HepG2 (cell line): ENCODE measurements at regions not wholly inside any gene's neighbourhood (a gene's known extent, or its start where the extent isn't known, plus 50 kb on each side); places are given as distances from the start of the nearest gene placed in this dataset.

ENCODE experiments used
- FOXA1 ChIP-seq, 2 experiments: fragments of 450-650 bp in 1 of 2; sonication (generic) in 1 of 2; formaldehyde crosslinking in 1 of 2; IDR thresholded peaks; 2 replicates each; pipeline versions ENCODE4 v1.4.0 to v1.6.1; 2016 to 2020; ENCODE audit warnings: missing genetic modification reagents in 1 of 2
- IRF2 ChIP-seq: IDR thresholded peaks from 2 replicates; pipeline ENCODE4 v1.6.1; 2018; ENCODE audit warnings: missing genetic modification reagents, missing compliant biosample characterization
- ISX ChIP-seq: sonication (generic); formaldehyde crosslinking; conservative IDR thresholded peaks from 2 replicates; pipeline ENCODE4 v1.5.0; 2020; ENCODE audit warnings: missing genetic modification reagents
- MED8 ChIP-seq: sonication (generic); formaldehyde crosslinking; IDR thresholded peaks from 2 replicates; pipeline ENCODE4 v1.8.1; 2023; ENCODE audit warnings: mild to moderate bottlenecking, missing genetic modification reagents; ENCODE audit not compliant: insufficient replicate concordance
- REL ChIP-seq: sonication (generic); formaldehyde crosslinking; conservative IDR thresholded peaks from 2 replicates; pipeline ENCODE4 v1.8.0; 2022; ENCODE audit warnings: mild to moderate bottlenecking, missing genetic modification reagents, moderate library complexity
- RELA ChIP-seq: sonication (generic); formaldehyde crosslinking; IDR thresholded peaks from 2 replicates; pipeline ENCODE4 v1.4.0; 2020; ENCODE audit warnings: missing genetic modification reagents
- STAG1 ChIP-seq: sonication (generic); formaldehyde crosslinking; IDR thresholded peaks from 2 replicates; pipeline ENCODE4 v1.4.0; 2020; ENCODE audit warnings: missing genetic modification reagents
- XRCC5 ChIP-seq: fragments of 200-400 bp; formaldehyde crosslinking; optimal IDR thresholded peaks from 2 replicates; pipeline ENCODE3; 2017; ENCODE audit warnings: mild to moderate bottlenecking, low read length
- ZNF337 ChIP-seq: sonication (generic); formaldehyde crosslinking; IDR thresholded peaks from 2 replicates; pipeline ENCODE4 v1.5.1; 2020; ENCODE audit warnings: missing genetic modification reagents, low read depth, mild to moderate bottlenecking, borderline replicate concordance
- TF ChIP-seq, protein P1 (sequence below): sonication (generic); formaldehyde crosslinking; IDR thresholded peaks from 2 replicates; pipeline ENCODE4 v1.5.0; 2020; ENCODE audit warnings: mild to moderate bottlenecking, missing genetic modification reagents, borderline replicate concordance
- TF ChIP-seq, protein P2 (sequence below): sonication (generic); formaldehyde crosslinking; IDR thresholded peaks from 2 replicates; pipeline ENCODE4 v1.4.0; 2020; ENCODE audit warnings: missing genetic modification reagents
- TF ChIP-seq, protein P3 (sequence below): sonication (generic); formaldehyde crosslinking; IDR thresholded peaks from 2 replicates; pipeline ENCODE4 v1.4.0; 2020; ENCODE audit warnings: missing genetic modification reagents

DNA sequence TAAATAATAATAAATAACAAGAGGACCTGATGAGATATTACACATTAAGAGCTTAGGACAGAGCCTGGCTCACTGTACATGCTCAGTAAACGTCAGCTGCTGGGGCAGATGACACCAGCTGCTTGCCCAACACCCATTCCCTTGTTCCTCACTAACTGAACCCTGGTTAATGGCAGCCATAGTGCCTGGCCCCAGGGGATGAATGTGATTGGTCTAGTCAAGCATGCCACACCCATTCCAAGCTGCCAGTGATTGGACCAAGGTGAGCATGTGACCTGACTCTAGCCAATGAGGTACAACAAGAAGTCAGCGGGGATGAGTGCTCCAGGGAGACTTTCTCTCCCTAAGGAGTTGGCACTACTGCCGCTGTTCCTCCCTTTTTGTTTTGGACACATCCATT lies 85.1 kb upstream of the PTPN1 start (continued):
- TF ChIP-seq, protein P1, sequence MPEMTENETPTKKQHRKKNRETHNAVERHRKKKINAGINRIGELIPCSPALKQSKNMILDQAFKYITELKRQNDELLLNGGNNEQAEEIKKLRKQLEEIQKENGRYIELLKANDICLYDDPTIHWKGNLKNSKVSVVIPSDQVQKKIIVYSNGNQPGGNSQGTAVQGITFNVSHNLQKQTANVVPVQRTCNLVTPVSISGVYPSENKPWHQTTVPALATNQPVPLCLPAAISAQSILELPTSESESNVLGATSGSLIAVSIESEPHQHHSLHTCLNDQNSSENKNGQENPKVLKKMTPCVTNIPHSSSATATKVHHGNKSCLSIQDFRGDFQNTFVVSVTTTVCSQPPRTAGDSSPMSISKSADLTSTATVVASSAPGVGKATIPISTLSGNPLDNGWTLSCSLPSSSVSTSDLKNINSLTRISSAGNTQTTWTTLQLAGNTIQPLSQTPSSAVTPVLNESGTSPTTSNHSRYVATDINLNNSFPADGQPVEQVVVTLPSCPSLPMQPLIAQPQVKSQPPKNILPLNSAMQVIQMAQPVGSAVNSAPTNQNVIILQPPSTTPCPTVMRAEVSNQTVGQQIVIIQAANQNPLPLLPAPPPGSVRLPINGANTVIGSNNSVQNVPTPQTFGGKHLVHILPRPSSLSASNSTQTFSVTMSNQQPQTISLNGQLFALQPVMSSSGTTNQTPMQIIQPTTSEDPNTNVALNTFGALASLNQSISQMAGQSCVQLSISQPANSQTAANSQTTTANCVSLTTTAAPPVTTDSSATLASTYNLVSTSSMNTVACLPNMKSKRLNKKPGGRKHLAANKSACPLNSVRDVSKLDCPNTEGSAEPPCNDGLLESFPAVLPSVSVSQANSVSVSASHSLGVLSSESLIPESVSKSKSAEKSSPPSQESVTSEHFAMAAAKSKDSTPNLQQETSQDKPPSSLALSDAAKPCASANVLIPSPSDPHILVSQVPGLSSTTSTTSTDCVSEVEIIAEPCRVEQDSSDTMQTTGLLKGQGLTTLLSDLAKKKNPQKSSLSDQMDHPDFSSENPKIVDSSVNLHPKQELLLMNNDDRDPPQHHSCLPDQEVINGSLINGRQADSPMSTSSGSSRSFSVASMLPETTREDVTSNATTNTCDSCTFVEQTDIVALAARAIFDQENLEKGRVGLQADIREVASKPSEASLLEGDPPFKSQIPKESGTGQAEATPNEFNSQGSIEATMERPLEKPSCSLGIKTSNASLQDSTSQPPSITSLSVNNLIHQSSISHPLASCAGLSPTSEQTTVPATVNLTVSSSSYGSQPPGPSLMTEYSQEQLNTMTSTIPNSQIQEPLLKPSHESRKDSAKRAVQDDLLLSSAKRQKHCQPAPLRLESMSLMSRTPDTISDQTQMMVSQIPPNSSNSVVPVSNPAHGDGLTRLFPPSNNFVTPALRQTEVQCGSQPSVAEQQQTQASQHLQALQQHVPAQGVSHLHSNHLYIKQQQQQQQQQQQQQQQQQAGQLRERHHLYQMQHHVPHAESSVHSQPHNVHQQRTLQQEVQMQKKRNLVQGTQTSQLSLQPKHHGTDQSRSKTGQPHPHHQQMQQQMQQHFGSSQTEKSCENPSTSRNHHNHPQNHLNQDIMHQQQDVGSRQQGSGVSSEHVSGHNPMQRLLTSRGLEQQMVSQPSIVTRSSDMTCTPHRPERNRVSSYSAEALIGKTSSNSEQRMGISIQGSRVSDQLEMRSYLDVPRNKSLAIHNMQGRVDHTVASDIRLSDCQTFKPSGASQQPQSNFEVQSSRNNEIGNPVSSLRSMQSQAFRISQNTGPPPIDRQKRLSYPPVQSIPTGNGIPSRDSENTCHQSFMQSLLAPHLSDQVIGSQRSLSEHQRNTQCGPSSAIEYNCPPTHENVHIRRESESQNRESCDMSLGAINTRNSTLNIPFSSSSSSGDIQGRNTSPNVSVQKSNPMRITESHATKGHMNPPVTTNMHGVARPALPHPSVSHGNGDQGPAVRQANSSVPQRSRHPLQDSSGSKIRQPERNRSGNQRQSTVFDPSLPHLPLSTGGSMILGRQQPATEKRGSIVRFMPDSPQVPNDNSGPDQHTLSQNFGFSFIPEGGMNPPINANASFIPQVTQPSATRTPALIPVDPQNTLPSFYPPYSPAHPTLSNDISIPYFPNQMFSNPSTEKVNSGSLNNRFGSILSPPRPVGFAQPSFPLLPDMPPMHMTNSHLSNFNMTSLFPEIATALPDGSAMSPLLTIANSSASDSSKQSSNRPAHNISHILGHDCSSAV (CRISPR knock-in tag): no peak
- TF ChIP-seq, protein P2, sequence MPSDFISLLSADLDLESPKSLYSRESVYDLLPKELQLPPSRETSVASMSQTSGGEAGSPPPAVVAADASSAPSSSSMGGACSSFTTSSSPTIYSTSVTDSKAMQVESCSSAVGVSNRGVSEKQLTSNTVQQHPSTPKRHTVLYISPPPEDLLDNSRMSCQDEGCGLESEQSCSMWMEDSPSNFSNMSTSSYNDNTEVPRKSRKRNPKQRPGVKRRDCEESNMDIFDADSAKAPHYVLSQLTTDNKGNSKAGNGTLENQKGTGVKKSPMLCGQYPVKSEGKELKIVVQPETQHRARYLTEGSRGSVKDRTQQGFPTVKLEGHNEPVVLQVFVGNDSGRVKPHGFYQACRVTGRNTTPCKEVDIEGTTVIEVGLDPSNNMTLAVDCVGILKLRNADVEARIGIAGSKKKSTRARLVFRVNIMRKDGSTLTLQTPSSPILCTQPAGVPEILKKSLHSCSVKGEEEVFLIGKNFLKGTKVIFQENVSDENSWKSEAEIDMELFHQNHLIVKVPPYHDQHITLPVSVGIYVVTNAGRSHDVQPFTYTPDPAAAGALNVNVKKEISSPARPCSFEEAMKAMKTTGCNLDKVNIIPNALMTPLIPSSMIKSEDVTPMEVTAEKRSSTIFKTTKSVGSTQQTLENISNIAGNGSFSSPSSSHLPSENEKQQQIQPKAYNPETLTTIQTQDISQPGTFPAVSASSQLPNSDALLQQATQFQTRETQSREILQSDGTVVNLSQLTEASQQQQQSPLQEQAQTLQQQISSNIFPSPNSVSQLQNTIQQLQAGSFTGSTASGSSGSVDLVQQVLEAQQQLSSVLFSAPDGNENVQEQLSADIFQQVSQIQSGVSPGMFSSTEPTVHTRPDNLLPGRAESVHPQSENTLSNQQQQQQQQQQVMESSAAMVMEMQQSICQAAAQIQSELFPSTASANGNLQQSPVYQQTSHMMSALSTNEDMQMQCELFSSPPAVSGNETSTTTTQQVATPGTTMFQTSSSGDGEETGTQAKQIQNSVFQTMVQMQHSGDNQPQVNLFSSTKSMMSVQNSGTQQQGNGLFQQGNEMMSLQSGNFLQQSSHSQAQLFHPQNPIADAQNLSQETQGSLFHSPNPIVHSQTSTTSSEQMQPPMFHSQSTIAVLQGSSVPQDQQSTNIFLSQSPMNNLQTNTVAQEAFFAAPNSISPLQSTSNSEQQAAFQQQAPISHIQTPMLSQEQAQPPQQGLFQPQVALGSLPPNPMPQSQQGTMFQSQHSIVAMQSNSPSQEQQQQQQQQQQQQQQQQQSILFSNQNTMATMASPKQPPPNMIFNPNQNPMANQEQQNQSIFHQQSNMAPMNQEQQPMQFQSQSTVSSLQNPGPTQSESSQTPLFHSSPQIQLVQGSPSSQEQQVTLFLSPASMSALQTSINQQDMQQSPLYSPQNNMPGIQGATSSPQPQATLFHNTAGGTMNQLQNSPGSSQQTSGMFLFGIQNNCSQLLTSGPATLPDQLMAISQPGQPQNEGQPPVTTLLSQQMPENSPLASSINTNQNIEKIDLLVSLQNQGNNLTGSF: no peak
- TF ChIP-seq, protein P3, sequence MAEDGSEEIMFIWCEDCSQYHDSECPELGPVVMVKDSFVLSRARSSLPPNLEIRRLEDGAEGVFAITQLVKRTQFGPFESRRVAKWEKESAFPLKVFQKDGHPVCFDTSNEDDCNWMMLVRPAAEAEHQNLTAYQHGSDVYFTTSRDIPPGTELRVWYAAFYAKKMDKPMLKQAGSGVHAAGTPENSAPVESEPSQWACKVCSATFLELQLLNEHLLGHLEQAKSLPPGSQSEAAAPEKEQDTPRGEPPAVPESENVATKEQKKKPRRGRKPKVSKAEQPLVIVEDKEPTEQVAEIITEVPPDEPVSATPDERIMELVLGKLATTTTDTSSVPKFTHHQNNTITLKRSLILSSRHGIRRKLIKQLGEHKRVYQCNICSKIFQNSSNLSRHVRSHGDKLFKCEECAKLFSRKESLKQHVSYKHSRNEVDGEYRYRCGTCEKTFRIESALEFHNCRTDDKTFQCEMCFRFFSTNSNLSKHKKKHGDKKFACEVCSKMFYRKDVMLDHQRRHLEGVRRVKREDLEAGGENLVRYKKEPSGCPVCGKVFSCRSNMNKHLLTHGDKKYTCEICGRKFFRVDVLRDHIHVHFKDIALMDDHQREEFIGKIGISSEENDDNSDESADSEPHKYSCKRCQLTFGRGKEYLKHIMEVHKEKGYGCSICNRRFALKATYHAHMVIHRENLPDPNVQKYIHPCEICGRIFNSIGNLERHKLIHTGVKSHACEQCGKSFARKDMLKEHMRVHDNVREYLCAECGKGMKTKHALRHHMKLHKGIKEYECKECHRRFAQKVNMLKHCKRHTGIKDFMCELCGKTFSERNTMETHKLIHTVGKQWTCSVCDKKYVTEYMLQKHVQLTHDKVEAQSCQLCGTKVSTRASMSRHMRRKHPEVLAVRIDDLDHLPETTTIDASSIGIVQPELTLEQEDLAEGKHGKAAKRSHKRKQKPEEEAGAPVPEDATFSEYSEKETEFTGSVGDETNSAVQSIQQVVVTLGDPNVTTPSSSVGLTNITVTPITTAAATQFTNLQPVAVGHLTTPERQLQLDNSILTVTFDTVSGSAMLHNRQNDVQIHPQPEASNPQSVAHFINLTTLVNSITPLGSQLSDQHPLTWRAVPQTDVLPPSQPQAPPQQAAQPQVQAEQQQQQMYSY (CRISPR knock-in tag): no peak
- TF ChIP-seq STAG1 (CRISPR knock-in tag) (no peak), IRF2 (CRISPR knock-in tag) (no peak), MED8 (CRISPR knock-in tag) (no peak), XRCC5 (no peak), REL (no peak), ISX (CRISPR knock-in tag) (no peak), RELA (CRISPR knock-in tag) (no peak), ZNF337 (CRISPR knock-in tag) (no peak), FOXA1 (IDR thresholded peaks at IDR 0.05) (no peak), FOXA1 (CRISPR knock-in tag; IDR thresholded peaks at IDR 0.05) (0 out of 2 replicates have a peak, but pooled peaks have one; percentile 11)
